ENCODE measurements at regions not wholly inside any gene's neighbourhood (a gene's known extent, or its start where the extent isn't known, plus 50 kb on each side); places are given as distances from the start of the nearest gene placed in this dataset.

GRCh38 chrX:13371186-13371585, 51.3 kb upstream of the ATXN3L start:
- Mint-ChIP-seq H3K27me3 (ENCODE audit: low read depth) (no peaks in the 10 kb centered on the region), H3K36me3 (no peaks in the 10 kb centered on the region), H3K4me1 (peaks cover 9% of the 10 kb centered on the region), H3K9me3 (peaks cover 30% of the 10 kb centered on the region), H3K27ac (no peak overlapping the region), H3K4me3 (no peak overlapping the region)
- DNase-seq (ENCODE audit: low spot score in 2 of 2, unreplicated experiment in 2 of 2) = no peak
- TF ChIP-seq CTCF (IDR thresholded peaks at IDR 0.05; ENCODE audit: unreplicated experiment) = no peak

- no peak overlapping the region for H3K4me3 Mint-ChIP-seq
- no peak for TF ChIP-seq CTCF (IDR thresholded peaks at IDR 0.05; ENCODE audit: unreplicated experiment)
- DNase-seq (ENCODE audit: low spot score in 2 of 2, unreplicated experiment in 2 of 2) = no peak
- H3K27ac Mint-ChIP-seq = no peak overlapping the region
- H3K36me3 Mint-ChIP-seq = no peaks in the 10 kb centered on the region
- H3K27me3 Mint-ChIP-seq (ENCODE audit: low read depth) = no peaks in the 10 kb centered on the region
- H3K9me3 Mint-ChIP-seq = peaks cover 34% of the 10 kb centered on the region
- peaks cover 9% of the 10 kb centered on the region for H3K4me1 Mint-ChIP-seq
Observed at GRCh38 chrX:13370713-13371112, 50.9 kb upstream of the ATXN3L start.
